H9 (cell line): ENCODE measurements at regions not wholly inside any gene's neighbourhood (a gene's known extent, or its start where the extent isn't known, plus 50 kb on each side); places are given as distances from the start of the nearest gene placed in this dataset.

Experiments
- DNase-seq: peaks from one replicate; pipeline ENCODE4 v3.0.0-alpha.2; 2017
- H2AFZ ChIP-seq: one replicate; pipeline ENCODE4 v1.6.1; 2013; ENCODE audit warnings: mild to moderate bottlenecking, low read length, control low read depth, moderate library complexity
- H2AK5ac ChIP-seq: 2 replicates; pipeline ENCODE4 v1.6.1; 2013; ENCODE audit warnings: low read length, control low read depth, mixed read lengths; ENCODE audit not compliant: insufficient read length
- H2BK120ac ChIP-seq: one replicate; pipeline ENCODE4 v1.6.1; 2013; ENCODE audit warnings: low read depth, mild to moderate bottlenecking, low read length, control low read depth, inconsistent platforms; ENCODE audit not compliant: poor library complexity, severe bottlenecking
- H2BK12ac ChIP-seq: 2 replicates; pipeline ENCODE4 v1.6.1; 2013; ENCODE audit warnings: low read length, control low read depth, mixed read lengths, low read depth; ENCODE audit not compliant: insufficient read length
- H2BK15ac ChIP-seq: 2 replicates; pipeline ENCODE4 v1.6.1; 2013; ENCODE audit warnings: low read depth, low read length, control low read depth
- H2BK20ac ChIP-seq: one replicate; pipeline ENCODE4 v1.6.1; 2013; ENCODE audit warnings: low read depth, mild to moderate bottlenecking, low read length, control low read depth, inconsistent platforms; ENCODE audit not compliant: poor library complexity, severe bottlenecking
- H2BK5ac ChIP-seq: 2 replicates; pipeline ENCODE4 v1.6.1; 2013; ENCODE audit warnings: low read length, control low read depth, mixed read lengths; ENCODE audit not compliant: insufficient read length
- H3K14ac ChIP-seq: 2 replicates; pipeline ENCODE4 v1.6.1; 2013; ENCODE audit warnings: low read length, control low read depth; ENCODE audit not compliant: insufficient read depth
- H3K18ac ChIP-seq: 2 replicates; pipeline ENCODE4 v1.6.1; 2013; ENCODE audit warnings: low read depth, mild to moderate bottlenecking, mixed read lengths, low read length, control low read depth; ENCODE audit not compliant: insufficient read length
- H3K23ac ChIP-seq: 2 replicates; pipeline ENCODE4 v1.6.1; 2013; ENCODE audit warnings: low read length, control low read depth, mixed read lengths, low read depth; ENCODE audit not compliant: insufficient read length
- H3K23me2 ChIP-seq: 2 replicates; pipeline ENCODE4 v1.6.1; 2013; ENCODE audit warnings: low read depth, mild to moderate bottlenecking, mixed read lengths, low read length, control low read depth; ENCODE audit not compliant: insufficient read length, poor library complexity, severe bottlenecking
- H3K27ac ChIP-seq: 2 replicates; pipeline ENCODE4 v1.5.1; 2013; ENCODE audit warnings: low read length, control low read depth, mixed read lengths, low read depth; ENCODE audit not compliant: insufficient read length
- H3K27me3 ChIP-seq: 2 replicates; pipeline ENCODE4 v1.6.1; 2013; ENCODE audit warnings: low read length, control low read depth, inconsistent platforms; ENCODE audit not compliant: insufficient read depth
- H3K4ac ChIP-seq: 2 replicates; pipeline ENCODE4 v1.6.1; 2013; ENCODE audit warnings: low read depth, mild to moderate bottlenecking, control low read depth, inconsistent platforms, low read length, moderate library complexity
- H3K4me1 ChIP-seq: 2 replicates; pipeline ENCODE4 v1.6.1; 2013; ENCODE audit warnings: low read length, control low read depth, inconsistent platforms; ENCODE audit not compliant: insufficient read depth
- H3K4me2 ChIP-seq: 2 replicates; pipeline ENCODE4 v1.6.1; 2013; ENCODE audit warnings: low read length, control low read depth, mixed read lengths; ENCODE audit not compliant: insufficient read length, insufficient read depth
- H3K56ac ChIP-seq: 2 replicates; pipeline ENCODE4 v1.6.1; 2013; ENCODE audit warnings: low read depth, mild to moderate bottlenecking, mixed read lengths, low read length, control low read depth; ENCODE audit not compliant: insufficient read length
- H3K79me1 ChIP-seq: 2 replicates; pipeline ENCODE4 v1.6.1; 2013; ENCODE audit warnings: low read depth, mild to moderate bottlenecking, moderate library complexity, low read length, control low read depth, inconsistent platforms; ENCODE audit not compliant: insufficient read depth, poor library complexity, severe bottlenecking
- H3K79me2 ChIP-seq: 2 replicates; pipeline ENCODE4 v1.6.1; 2013; ENCODE audit warnings: low read length, control low read depth, inconsistent platforms; ENCODE audit not compliant: insufficient read depth
- H3K9ac ChIP-seq: 2 replicates; pipeline ENCODE4 v1.6.1; 2013; ENCODE audit warnings: low read length, control low read depth, mixed read lengths; ENCODE audit not compliant: insufficient read length; ENCODE audit errors: extremely low read depth
- H3K9me3 ChIP-seq: one replicate; pipeline ENCODE4 v1.6.1; 2013; ENCODE audit warnings: low read depth, low read length, inconsistent platforms; ENCODE audit not compliant: control insufficient read depth
- H3T11ph ChIP-seq: one replicate; pipeline ENCODE4 v1.6.1; 2013; ENCODE audit warnings: mild to moderate bottlenecking, low read length, control low read depth, inconsistent platforms
- H4K20me1 ChIP-seq: one replicate; pipeline ENCODE4 v1.6.1; 2013; ENCODE audit not compliant: control insufficient read depth, insufficient read length, insufficient read depth
- H4K5ac ChIP-seq: 2 replicates; pipeline ENCODE4 v1.6.1; 2013; ENCODE audit warnings: low read depth, mild to moderate bottlenecking, mixed read lengths, low read length, control low read depth; ENCODE audit not compliant: insufficient read length
- H4K8ac ChIP-seq: replicated peaks from 2 replicates; pipeline ENCODE4 v1.6.1; 2013; ENCODE audit warnings: low read length, control low read depth, mixed read lengths, low read depth; ENCODE audit not compliant: insufficient read length
- H4K91ac ChIP-seq: 2 replicates; pipeline ENCODE4 v1.6.1; 2013; ENCODE audit warnings: low read depth, mild to moderate bottlenecking, moderate library complexity, mixed read lengths, low read length, control low read depth; ENCODE audit not compliant: insufficient read length
- H3K27ac Mint-ChIP-seq, 3 experiments: 2 replicates in 2 of 3; 3 replicates in 1 of 3; pipeline ENCODE4 v1.8.0; 2020 to 2021; ENCODE audit warnings: mixed read lengths in 3 of 3, mild to moderate bottlenecking in 1 of 3, moderate library complexity in 1 of 3
- H3K27me3 Mint-ChIP-seq: 2 replicates; pipeline ENCODE4 v1.8.0; 2021; ENCODE audit warnings: low read depth, mild to moderate bottlenecking, moderate library complexity, mixed read lengths
- H3K36me3 Mint-ChIP-seq, 3 experiments: 2 replicates in 2 of 3; 3 replicates in 1 of 3; pipeline ENCODE4 v1.8.0; 2020 to 2021; ENCODE audit warnings: low read depth in 3 of 3, mixed read lengths in 3 of 3; ENCODE audit not compliant: insufficient read depth in 1 of 3
- H3K4me1 Mint-ChIP-seq, 2 experiments: 2 replicates each; pipeline ENCODE4 v1.8.0; 2020; ENCODE audit warnings: mixed read lengths in 2 of 2
- H3K4me3 Mint-ChIP-seq, 2 experiments: 2 replicates in 1 of 2; 3 replicates in 1 of 2; pipeline ENCODE4 v1.8.0; 2020 to 2021; ENCODE audit warnings: mild to moderate bottlenecking in 2 of 2, mixed read lengths in 2 of 2, moderate library complexity in 1 of 2
- H3K9me3 Mint-ChIP-seq, 2 experiments: 2 replicates in 1 of 2; 3 replicates in 1 of 2; pipeline ENCODE4 v1.8.0; 2020; ENCODE audit warnings: mild to moderate bottlenecking in 2 of 2, mixed read lengths in 2 of 2, moderate library complexity in 1 of 2
- CTCF ChIP-seq: fragments of 200-600 bp; sonication (generic); conservative IDR thresholded peaks from 3 replicates; pipeline ENCODE4 v1.8.0; 2021; ENCODE audit warnings: antibody characterized with exemption, mild to moderate bottlenecking

- H2BK20ac ChIP-seq = no peak overlapping the region
- H3K4me2 ChIP-seq = no peak overlapping the region
- H2BK15ac ChIP-seq = no peak overlapping the region
- Mint-ChIP-seq H3K27me3 (no peaks in the 10 kb centered on the region), H3K27ac (no peak overlapping the region), H3K9me3 (no peaks in the 10 kb centered on the region), H3K4me1 (peaks cover 2 to 14% of the 10 kb centered on the region in 2 experiments; a peak in 2 of 4 replicates), H3K4me3 (no peak overlapping the region), H3K36me3 (no peaks in the 10 kb centered on the region)
- H3K23ac ChIP-seq = no peak overlapping the region
- H3K79me1 ChIP-seq = no peaks in the 10 kb centered on the region
- no peaks in the 10 kb centered on the region for H3K9me3 ChIP-seq
- H3T11ph ChIP-seq = no peak overlapping the region
- no peaks in the 10 kb centered on the region for H3K27me3 ChIP-seq
- H4K5ac ChIP-seq = no peak overlapping the region
- H2BK120ac ChIP-seq = no peak overlapping the region
- no peak overlapping the region for H2BK12ac ChIP-seq
- TF ChIP-seq CTCF = no peak
- H4K91ac ChIP-seq = no peak overlapping the region
- no peaks in the 10 kb centered on the region for H4K20me1 ChIP-seq
- no peaks in the 10 kb centered on the region for H3K4me1 ChIP-seq
- H3K4ac ChIP-seq = no peak overlapping the region
- DNase-seq = no peak
- H3K27ac ChIP-seq = no peak overlapping the region
- no peaks in the 10 kb centered on the region for H3K79me2 ChIP-seq
- no peak overlapping the region for H2BK5ac ChIP-seq
- H2AFZ ChIP-seq = no peak overlapping the region
- no peak overlapping the region for H3K56ac ChIP-seq
- no peak overlapping the region for H3K18ac ChIP-seq
- H3K23me2 ChIP-seq = no peaks in the 10 kb centered on the region
- H2AK5ac ChIP-seq = no peak overlapping the region
- H3K9ac ChIP-seq = no peak overlapping the region
- H4K8ac ChIP-seq = no peak overlapping the region
- H3K14ac ChIP-seq = no peak overlapping the region
These were observed 202.5 kb downstream of the KBTBD8 start for GRCh38 chr3:67200618-67201017.
